Medulla oblongata (tissue), 1 donor: ENCODE measurements at regions not wholly inside any gene's neighbourhood (a gene's known extent, or its start where the extent isn't known, plus 50 kb on each side); places are given as distances from the start of the nearest gene placed in this dataset.
"Not testable (repeated sequence)": the region's sequence is repeated elsewhere in the genome, so short reads cannot be mapped to it uniquely, and the experiment has no call there.

ENCODE experiments used
- DNase-seq: peaks from one replicate; pipeline ENCODE4 v3.0.0-alpha.2; 2015; ENCODE audit errors: extremely low spot score

- DNase-seq, result no peak
Measured at GRCh38 chr18:30175621-30176225, 866.8 kb downstream of the DSC3 start.

- no peak for DNase-seq
Measured at GRCh38 chr18:30175061-30175574, 867.4 kb downstream of the DSC3 start.

GRCh38 chr18:30163573-30163972 is 879.0 kb downstream of the DSC3 start:
- no peak for DNase-seq

GRCh38 chr18:30160124-30160523 is 882.4 kb downstream of the DSC3 start:
- DNase-seq, result no peak

- no peak for DNase-seq
Measured at GRCh38 chr18:30150586-30151250, 891.8 kb downstream of the DSC3 start.

- no peak for DNase-seq
Measured at GRCh38 chr18:30149585-30149984, 893.0 kb downstream of the DSC3 start.

- DNase-seq, result no peak
Measured at GRCh38 chr18:30142870-30143269, 899.7 kb downstream of the DSC3 start.

GRCh38 chr18:30142248-30142647 is 900.3 kb downstream of the DSC3 start:
- DNase-seq, result no peak

- DNase-seq, result not testable (repeated sequence)
Measured at GRCh38 chr18:30141506-30141905, 901.0 kb downstream of the DSC3 start.

GRCh38 chr18:30139631-30140287 is 902.8 kb downstream of the DSC3 start:
- DNase-seq, result no peak

- DNase-seq, result no peak
Measured at GRCh38 chr18:30135938-30136337, 906.6 kb downstream of the DSC3 start.

GRCh38 chr18:30134020-30134419 is 908.5 kb downstream of the DSC3 start:
- no peak for DNase-seq

GRCh38 chr18:30132959-30133358 is 909.6 kb downstream of the DSC3 start:
- no peak for DNase-seq

GRCh38 chr18:30121397-30121796 is 921.1 kb downstream of the DSC3 start:
- DNase-seq, result no peak

- no peak for DNase-seq
Measured at GRCh38 chr18:30113454-30113853, 929.1 kb downstream of the DSC3 start.

GRCh38 chr18:30106356-30106755 is 936.2 kb downstream of the DSC3 start:
- DNase-seq, result no peak

GRCh38 chr18:30103881-30104280 is 938.7 kb downstream of the DSC3 start:
- DNase-seq, result no peak

GRCh38 chr18:30096796-30097195 is 945.7 kb downstream of the DSC3 start:
- no peak for DNase-seq

GRCh38 chr18:30094556-30094955 is 948.0 kb downstream of the DSC3 start:
- DNase-seq, result no peak

GRCh38 chr18:30093376-30093775 is 949.2 kb downstream of the DSC3 start:
- DNase-seq, result no peak

GRCh38 chr18:30088238-30089015 is 954.1 kb downstream of the DSC3 start:
- DNase-seq, result no peak

- DNase-seq, result no peak
Measured at GRCh38 chr18:30086351-30086750, 956.2 kb downstream of the DSC3 start.
